GM23338 (cell line): ENCODE measurements at regions not wholly inside any gene's neighbourhood (a gene's known extent, or its start where the extent isn't known, plus 50 kb on each side); places are given as distances from the start of the nearest gene placed in this dataset.

Experiments
- CREB1 ChIP-seq: fragments of 250-450 bp; sonication (Bioruptor Pico); IDR thresholded peaks from 2 replicates; pipeline ENCODE4 v1.5.0; 2020; ENCODE audit warnings: low read depth, mild to moderate bottlenecking, moderate library complexity
- EZH2 ChIP-seq: fragments of 200-600 bp; sonication (generic); IDR thresholded peaks from one replicate; pipeline ENCODE4 v1.8.0; 2017; ENCODE audit warnings: antibody characterized with exemption, mild to moderate bottlenecking, low read depth; ENCODE audit not compliant: unreplicated experiment
- JUNB ChIP-seq: IDR thresholded peaks from one replicate; pipeline ENCODE4 v1.6.1; 2016; ENCODE audit warnings: antibody characterized with exemption; ENCODE audit not compliant: unreplicated experiment
- NANOG ChIP-seq: IDR thresholded peaks from 2 replicates; pipeline ENCODE4 v1.6.1; 2016; ENCODE audit warnings: antibody characterized with exemption, borderline replicate concordance
- POLR2AphosphoS5 ChIP-seq: IDR thresholded peaks from 2 replicates; pipeline ENCODE4 v1.6.1; 2016; ENCODE audit warnings: antibody characterized with exemption, low read depth
- STAT1 ChIP-seq: IDR thresholded peaks from one replicate; pipeline ENCODE4 v1.6.1; 2016; ENCODE audit warnings: antibody characterized with exemption; ENCODE audit not compliant: unreplicated experiment
- ZNF331 ChIP-seq: fragments of 250-450 bp; sonication (Bioruptor Pico); IDR thresholded peaks from 2 replicates; pipeline ENCODE4 v1.5.0; 2020; ENCODE audit warnings: low read depth, mild to moderate bottlenecking, moderate library complexity
- TF ChIP-seq, protein P1 (sequence below): fragments of 250-450 bp; sonication (Bioruptor Pico); IDR thresholded peaks from 2 replicates; pipeline ENCODE4 v1.5.0; 2020; ENCODE audit warnings: mild to moderate bottlenecking, moderate library complexity
- TF ChIP-seq, protein P2 (sequence below): IDR thresholded peaks from one replicate; pipeline ENCODE4 v1.6.1; 2018; ENCODE audit warnings: antibody characterized with exemption; ENCODE audit not compliant: unreplicated experiment
- TF ChIP-seq, protein P3 (sequence below), 2 experiments: fragments of 200-600 bp in 1 of 2; sonication (generic) in 1 of 2; conservative IDR thresholded peaks; 2 replicates each; pipeline versions ENCODE4 v1.5.1 to v1.6.1; 2016 to 2017; ENCODE audit warnings: antibody characterized with exemption in 2 of 2, low read depth in 2 of 2, mild to moderate bottlenecking in 2 of 2, moderate library complexity in 1 of 2

DNA sequence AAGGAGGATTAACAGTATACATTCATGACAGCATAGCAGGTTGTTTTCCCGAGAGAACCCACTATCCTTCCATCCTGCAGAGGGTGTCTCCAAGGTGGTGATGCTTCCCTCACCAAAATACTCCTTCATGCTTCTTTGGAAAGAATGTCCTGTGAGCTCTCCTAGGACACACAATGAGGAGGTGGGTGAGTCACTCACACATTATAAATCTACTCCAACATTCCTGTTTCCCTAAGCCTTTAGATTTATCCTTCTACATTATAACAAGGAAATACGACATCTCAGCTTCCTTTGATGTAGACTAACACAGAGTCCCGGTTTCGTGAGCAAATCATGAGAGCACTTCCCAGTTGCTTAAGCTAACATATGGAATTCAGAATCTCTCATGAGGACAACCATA lies 689.7 kb upstream of the CELF2 start (continued):
- TF ChIP-seq, protein P1, sequence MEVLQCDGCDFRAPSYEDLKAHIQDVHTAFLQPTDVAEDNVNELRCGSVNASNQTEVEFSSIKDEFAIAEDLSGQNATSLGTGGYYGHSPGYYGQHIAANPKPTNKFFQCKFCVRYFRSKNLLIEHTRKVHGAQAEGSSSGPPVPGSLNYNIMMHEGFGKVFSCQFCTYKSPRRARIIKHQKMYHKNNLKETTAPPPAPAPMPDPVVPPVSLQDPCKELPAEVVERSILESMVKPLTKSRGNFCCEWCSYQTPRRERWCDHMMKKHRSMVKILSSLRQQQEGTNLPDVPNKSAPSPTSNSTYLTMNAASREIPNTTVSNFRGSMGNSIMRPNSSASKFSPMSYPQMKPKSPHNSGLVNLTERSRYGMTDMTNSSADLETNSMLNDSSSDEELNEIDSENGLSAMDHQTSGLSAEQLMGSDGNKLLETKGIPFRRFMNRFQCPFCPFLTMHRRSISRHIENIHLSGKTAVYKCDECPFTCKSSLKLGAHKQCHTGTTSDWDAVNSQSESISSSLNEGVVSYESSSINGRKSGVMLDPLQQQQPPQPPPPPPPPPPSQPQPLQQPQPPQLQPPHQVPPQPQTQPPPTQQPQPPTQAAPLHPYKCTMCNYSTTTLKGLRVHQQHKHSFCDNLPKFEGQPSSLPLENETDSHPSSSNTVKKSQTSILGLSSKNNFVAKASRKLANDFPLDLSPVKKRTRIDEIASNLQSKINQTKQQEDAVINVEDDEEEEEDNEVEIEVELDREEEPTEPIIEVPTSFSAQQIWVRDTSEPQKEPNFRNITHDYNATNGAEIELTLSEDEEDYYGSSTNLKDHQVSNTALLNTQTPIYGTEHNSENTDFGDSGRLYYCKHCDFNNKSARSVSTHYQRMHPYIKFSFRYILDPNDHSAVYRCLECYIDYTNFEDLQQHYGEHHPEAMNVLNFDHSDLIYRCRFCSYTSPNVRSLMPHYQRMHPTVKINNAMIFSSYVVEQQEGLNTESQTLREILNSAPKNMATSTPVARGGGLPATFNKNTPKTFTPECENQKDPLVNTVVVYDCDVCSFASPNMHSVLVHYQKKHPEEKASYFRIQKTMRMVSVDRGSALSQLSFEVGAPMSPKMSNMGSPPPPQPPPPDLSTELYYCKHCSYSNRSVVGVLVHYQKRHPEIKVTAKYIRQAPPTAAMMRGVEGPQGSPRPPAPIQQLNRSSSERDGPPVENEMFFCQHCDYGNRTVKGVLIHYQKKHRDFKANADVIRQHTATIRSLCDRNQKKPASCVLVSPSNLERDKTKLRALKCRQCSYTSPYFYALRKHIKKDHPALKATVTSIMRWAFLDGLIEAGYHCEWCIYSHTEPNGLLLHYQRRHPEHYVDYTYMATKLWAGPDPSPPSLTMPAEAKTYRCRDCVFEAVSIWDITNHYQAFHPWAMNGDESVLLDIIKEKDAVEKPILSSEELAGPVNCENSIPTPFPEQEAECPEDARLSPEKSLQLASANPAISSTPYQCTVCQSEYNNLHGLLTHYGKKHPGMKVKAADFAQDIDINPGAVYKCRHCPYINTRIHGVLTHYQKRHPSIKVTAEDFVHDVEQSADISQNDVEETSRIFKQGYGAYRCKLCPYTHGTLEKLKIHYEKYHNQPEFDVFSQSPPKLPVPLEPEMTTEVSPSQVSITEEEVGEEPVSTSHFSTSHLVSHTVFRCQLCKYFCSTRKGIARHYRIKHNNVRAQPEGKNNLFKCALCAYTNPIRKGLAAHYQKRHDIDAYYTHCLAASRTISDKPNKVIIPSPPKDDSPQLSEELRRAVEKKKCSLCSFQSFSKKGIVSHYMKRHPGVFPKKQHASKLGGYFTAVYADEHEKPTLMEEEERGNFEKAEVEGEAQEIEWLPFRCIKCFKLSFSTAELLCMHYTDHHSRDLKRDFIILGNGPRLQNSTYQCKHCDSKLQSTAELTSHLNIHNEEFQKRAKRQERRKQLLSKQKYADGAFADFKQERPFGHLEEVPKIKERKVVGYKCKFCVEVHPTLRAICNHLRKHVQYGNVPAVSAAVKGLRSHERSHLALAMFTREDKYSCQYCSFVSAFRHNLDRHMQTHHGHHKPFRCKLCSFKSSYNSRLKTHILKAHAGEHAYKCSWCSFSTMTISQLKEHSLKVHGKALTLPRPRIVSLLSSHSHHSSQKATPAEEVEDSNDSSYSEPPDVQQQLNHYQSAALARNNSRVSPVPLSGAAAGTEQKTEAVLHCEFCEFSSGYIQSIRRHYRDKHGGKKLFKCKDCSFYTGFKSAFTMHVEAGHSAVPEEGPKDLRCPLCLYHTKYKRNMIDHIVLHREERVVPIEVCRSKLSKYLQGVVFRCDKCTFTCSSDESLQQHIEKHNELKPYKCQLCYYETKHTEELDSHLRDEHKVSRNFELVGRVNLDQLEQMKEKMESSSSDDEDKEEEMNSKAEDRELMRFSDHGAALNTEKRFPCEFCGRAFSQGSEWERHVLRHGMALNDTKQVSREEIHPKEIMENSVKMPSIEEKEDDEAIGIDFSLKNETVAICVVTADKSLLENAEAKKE (CRISPR knock-in tag) = no peak
- TF ChIP-seq NANOG (no peak), POLR2AphosphoS5 (no peak), JUNB (no peak), EZH2 (no peak), CREB1 (CRISPR knock-in tag) (no peak), ZNF331 (CRISPR knock-in tag) (no peak), STAT1 (no peak)
- TF ChIP-seq, protein P2, sequence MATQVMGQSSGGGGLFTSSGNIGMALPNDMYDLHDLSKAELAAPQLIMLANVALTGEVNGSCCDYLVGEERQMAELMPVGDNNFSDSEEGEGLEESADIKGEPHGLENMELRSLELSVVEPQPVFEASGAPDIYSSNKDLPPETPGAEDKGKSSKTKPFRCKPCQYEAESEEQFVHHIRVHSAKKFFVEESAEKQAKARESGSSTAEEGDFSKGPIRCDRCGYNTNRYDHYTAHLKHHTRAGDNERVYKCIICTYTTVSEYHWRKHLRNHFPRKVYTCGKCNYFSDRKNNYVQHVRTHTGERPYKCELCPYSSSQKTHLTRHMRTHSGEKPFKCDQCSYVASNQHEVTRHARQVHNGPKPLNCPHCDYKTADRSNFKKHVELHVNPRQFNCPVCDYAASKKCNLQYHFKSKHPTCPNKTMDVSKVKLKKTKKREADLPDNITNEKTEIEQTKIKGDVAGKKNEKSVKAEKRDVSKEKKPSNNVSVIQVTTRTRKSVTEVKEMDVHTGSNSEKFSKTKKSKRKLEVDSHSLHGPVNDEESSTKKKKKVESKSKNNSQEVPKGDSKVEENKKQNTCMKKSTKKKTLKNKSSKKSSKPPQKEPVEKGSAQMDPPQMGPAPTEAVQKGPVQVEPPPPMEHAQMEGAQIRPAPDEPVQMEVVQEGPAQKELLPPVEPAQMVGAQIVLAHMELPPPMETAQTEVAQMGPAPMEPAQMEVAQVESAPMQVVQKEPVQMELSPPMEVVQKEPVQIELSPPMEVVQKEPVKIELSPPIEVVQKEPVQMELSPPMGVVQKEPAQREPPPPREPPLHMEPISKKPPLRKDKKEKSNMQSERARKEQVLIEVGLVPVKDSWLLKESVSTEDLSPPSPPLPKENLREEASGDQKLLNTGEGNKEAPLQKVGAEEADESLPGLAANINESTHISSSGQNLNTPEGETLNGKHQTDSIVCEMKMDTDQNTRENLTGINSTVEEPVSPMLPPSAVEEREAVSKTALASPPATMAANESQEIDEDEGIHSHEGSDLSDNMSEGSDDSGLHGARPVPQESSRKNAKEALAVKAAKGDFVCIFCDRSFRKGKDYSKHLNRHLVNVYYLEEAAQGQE = no peak
- TF ChIP-seq, protein P3, sequence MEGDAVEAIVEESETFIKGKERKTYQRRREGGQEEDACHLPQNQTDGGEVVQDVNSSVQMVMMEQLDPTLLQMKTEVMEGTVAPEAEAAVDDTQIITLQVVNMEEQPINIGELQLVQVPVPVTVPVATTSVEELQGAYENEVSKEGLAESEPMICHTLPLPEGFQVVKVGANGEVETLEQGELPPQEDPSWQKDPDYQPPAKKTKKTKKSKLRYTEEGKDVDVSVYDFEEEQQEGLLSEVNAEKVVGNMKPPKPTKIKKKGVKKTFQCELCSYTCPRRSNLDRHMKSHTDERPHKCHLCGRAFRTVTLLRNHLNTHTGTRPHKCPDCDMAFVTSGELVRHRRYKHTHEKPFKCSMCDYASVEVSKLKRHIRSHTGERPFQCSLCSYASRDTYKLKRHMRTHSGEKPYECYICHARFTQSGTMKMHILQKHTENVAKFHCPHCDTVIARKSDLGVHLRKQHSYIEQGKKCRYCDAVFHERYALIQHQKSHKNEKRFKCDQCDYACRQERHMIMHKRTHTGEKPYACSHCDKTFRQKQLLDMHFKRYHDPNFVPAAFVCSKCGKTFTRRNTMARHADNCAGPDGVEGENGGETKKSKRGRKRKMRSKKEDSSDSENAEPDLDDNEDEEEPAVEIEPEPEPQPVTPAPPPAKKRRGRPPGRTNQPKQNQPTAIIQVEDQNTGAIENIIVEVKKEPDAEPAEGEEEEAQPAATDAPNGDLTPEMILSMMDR (conservative IDR thresholded peaks at IDR 0.05; ENCODE audit: low read depth in 2 of 2) = no peak
